Vagina (tissue), 2 donors: ENCODE measurements at regions not wholly inside any gene's neighbourhood (a gene's known extent, or its start where the extent isn't known, plus 50 kb on each side); places are given as distances from the start of the nearest gene placed in this dataset.

Experiments
- POLR2A ChIP-seq, 2 donors: fragments of 450-650 bp; IDR thresholded peaks; one replicate each; pipeline ENCODE4 v1.6.1; 2017; ENCODE audit warnings: antibody characterized with exemption in 2 of 2, mild to moderate bottlenecking in 2 of 2, moderate library complexity in 2 of 2
- TF ChIP-seq, protein P1 (sequence below), 3 experiments: fragments of 450-650 bp in 2 of 3; fragments of 200-600 bp in 1 of 3; sonication (generic) in 1 of 3; IDR thresholded peaks; one replicate each; pipeline ENCODE4 v1.5.1; 2017 to 2019; ENCODE audit warnings: antibody characterized with exemption in 3 of 3, mild to moderate bottlenecking in 2 of 3, moderate library complexity in 2 of 3

DNA sequence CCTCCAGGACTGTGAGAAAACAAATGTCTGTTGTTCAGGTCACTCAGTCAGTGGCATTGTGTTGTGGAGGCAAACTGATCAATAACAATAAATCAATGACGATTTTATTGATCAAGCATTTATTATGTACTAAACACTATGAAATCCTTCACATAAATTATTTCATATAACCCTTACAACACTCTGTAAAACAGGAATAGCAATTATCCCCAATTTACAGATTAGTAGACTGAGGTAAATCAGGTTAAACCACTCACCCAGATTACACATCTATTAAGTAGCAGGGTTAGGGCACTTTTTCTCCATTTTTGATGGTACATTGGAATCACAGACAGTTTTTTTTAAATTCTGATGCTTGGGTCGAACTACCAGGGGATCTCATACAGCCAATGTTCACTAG, 372.8 kb upstream of the MAF start:
- no peak for TF ChIP-seq POLR2A (IDR thresholded peaks at IDR 0.05)
- TF ChIP-seq, protein P1, sequence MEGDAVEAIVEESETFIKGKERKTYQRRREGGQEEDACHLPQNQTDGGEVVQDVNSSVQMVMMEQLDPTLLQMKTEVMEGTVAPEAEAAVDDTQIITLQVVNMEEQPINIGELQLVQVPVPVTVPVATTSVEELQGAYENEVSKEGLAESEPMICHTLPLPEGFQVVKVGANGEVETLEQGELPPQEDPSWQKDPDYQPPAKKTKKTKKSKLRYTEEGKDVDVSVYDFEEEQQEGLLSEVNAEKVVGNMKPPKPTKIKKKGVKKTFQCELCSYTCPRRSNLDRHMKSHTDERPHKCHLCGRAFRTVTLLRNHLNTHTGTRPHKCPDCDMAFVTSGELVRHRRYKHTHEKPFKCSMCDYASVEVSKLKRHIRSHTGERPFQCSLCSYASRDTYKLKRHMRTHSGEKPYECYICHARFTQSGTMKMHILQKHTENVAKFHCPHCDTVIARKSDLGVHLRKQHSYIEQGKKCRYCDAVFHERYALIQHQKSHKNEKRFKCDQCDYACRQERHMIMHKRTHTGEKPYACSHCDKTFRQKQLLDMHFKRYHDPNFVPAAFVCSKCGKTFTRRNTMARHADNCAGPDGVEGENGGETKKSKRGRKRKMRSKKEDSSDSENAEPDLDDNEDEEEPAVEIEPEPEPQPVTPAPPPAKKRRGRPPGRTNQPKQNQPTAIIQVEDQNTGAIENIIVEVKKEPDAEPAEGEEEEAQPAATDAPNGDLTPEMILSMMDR (IDR thresholded peaks at IDR 0.05), result no peak
